Transverse colon (tissue), 4 donors: ENCODE measurements at regions not wholly inside any gene's neighbourhood (a gene's known extent, or its start where the extent isn't known, plus 50 kb on each side); places are given as distances from the start of the nearest gene placed in this dataset.
A peak's percentile ranks its signal among the peaks of the same experiment; 100 is the strongest.

ENCODE experiments used
- DNase-seq: peaks from one replicate; pipeline ENCODE4 v3.0.0-alpha.2; 2019
- H3K27ac ChIP-seq, 4 donors: fragments of 200-600 bp; sonication (generic); 2 replicates each; pipeline ENCODE4 v1.5.1; 2016 to 2018; ENCODE audit warnings: inconsistent platforms in 4 of 4
- H3K27me3 ChIP-seq: fragments of 200-600 bp; sonication (generic); 2 replicates; pipeline ENCODE4 v1.5.1; 2017; ENCODE audit warnings: inconsistent platforms
- H3K36me3 ChIP-seq, 4 donors: fragments of 200-600 bp; sonication (generic); 2 replicates each; pipeline ENCODE4 v1.5.1; 2017 to 2019; ENCODE audit warnings: inconsistent platforms in 4 of 4
- H3K4me1 ChIP-seq, 4 donors: fragments of 200-600 bp; sonication (generic); 2 replicates each; pipeline ENCODE4 v1.5.1; 2017 to 2020; ENCODE audit warnings: inconsistent platforms in 4 of 4
- H3K4me3 ChIP-seq, 4 donors: fragments of 200-600 bp; sonication (generic); 1 replicate in 1 of 4; 2 replicates in 3 of 4; pipeline versions ENCODE4 v1.5.1 to v1.6.1; 2017 to 2019; ENCODE audit warnings: inconsistent platforms in 4 of 4
- H3K9me3 ChIP-seq, 2 donors: fragments of 200-600 bp; sonication (generic); 2 replicates each; pipeline ENCODE4 v1.5.1; 2017 to 2019; ENCODE audit warnings: inconsistent platforms in 2 of 2
- EP300 ChIP-seq: sonication (generic); formaldehyde crosslinking; IDR thresholded peaks from one replicate; pipeline ENCODE4 v1.6.1; 2017; ENCODE audit warnings: antibody characterized with exemption, low read depth
- POLR2A ChIP-seq: fragments of 450-650 bp; IDR thresholded peaks from one replicate; pipeline ENCODE4 v1.6.1; 2016; ENCODE audit warnings: antibody characterized with exemption, mild to moderate bottlenecking, moderate library complexity
- POLR2AphosphoS5 ChIP-seq, 3 donors: sonication (generic); formaldehyde crosslinking; IDR thresholded peaks; one replicate each; pipeline ENCODE4 v1.6.1; 2016; ENCODE audit warnings: antibody characterized with exemption in 3 of 3
- WGBS, 2 donors: methylation state at CpG; one replicate each; pipeline ENCODE4 v1.1.5; 2018; ENCODE audit warnings: low coverage in 1 of 2; 5-methylcytosine and 5-hydroxymethylcytosine counted together
- in situ Hi-C, 4 donors: fragments of 200-750 bp; cut with MboI; loops; one replicate each; pipeline versions ENCODE4 v1.15.0 to v1.15.1; 2017; ENCODE audit warnings: low sequenced_read_pairs in 3 of 4, low pct_ligation_motif_present in 1 of 4, low pct_unique_long_range_greater_than_20kb in 1 of 4
- intact Hi-C: fragments of 100-400 bp; cut with DNase I; formaldehyde crosslinking; loops from one replicate; pipeline ENCODE4 v1.15.1; 2023; ENCODE audit warnings: low total_unique reads
- TF ChIP-seq, protein P1 (sequence below), 5 experiments: fragments of 200-600 bp in 3 of 5; fragments of 450-650 bp in 2 of 5; sonication (generic) in 3 of 5; IDR thresholded peaks; 1 replicate in 2 of 5; 2 replicates in 3 of 5; pipeline ENCODE4 v1.5.1; 2016 to 2017; ENCODE audit warnings: antibody characterized with exemption in 5 of 5, inconsistent platforms in 3 of 5, mild to moderate bottlenecking in 2 of 5, moderate library complexity in 1 of 5

DNA sequence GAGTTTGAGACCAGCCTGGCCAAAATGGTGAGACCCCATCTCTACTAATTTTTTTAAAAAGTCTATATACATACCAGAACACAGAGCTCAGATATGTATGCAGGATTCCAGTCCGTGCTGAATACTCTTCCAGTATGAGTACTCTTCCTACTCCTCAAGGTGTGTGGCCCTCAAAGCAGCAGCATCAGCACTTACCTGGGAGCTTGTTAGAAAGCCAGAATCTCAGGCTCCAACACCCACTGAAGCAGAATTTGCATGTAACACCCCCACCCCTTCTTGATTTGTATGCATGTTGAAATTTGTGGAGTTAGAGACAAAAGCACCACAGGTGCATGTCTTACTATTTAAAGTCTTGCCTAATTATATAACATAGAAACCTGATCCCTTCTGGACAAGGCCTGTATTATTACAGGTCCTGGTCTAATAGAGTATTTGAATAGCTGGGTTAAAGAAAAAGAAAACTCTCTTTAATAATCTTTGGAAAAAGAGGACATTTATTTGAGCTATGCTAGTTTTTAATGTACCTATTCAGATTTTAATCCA, 50.3 kb upstream of the NFE2L2 start:
- Histone ChIP-seq H3K27ac (peak overlapping the region in 3 of 4 donors; percentile 7 to 22 (median 20)), H3K36me3 (no peaks in the 10 kb centered on the region), H3K4me3 (no peak overlapping the region), H3K27me3 (no peaks in the 10 kb centered on the region), H3K9me3 (no peaks in the 10 kb centered on the region), H3K4me1 (no peaks in the 10 kb centered on the region)
- 94% methylated on average over 1 of the region's 1 CpG; no CpG with 5 or more reads in 1 of the 2 donors for WGBS, 2 donors
- DNase-seq = no peak
- in situ Hi-C loops = no loop called here
- TF ChIP-seq EP300 (no peak), POLR2A (no peak), POLR2AphosphoS5 (IDR thresholded peaks at IDR 0.05) (no peak)
- TF ChIP-seq, protein P1, sequence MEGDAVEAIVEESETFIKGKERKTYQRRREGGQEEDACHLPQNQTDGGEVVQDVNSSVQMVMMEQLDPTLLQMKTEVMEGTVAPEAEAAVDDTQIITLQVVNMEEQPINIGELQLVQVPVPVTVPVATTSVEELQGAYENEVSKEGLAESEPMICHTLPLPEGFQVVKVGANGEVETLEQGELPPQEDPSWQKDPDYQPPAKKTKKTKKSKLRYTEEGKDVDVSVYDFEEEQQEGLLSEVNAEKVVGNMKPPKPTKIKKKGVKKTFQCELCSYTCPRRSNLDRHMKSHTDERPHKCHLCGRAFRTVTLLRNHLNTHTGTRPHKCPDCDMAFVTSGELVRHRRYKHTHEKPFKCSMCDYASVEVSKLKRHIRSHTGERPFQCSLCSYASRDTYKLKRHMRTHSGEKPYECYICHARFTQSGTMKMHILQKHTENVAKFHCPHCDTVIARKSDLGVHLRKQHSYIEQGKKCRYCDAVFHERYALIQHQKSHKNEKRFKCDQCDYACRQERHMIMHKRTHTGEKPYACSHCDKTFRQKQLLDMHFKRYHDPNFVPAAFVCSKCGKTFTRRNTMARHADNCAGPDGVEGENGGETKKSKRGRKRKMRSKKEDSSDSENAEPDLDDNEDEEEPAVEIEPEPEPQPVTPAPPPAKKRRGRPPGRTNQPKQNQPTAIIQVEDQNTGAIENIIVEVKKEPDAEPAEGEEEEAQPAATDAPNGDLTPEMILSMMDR (IDR thresholded peaks at IDR 0.05) = no peak
- intact Hi-C loops = no loop called here

DNA sequence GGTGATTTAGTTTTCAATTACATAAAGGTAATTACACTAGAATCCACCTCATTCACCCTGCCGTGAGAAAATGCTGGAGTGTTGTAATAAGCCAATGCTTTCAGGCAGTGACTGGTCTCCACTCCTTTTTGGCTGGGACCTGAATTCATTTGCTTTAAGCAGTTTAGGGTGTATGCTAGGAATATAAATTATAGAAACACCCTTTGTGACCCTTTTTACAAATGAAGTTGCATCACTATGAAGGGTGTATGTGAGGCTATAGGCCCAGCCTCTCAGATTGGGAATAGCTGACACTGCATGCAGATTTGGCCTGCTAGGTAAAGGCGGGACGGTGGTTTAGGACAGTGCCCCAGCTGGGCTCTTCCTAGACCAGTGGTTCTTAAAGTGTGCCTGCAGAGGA, 50.8 kb upstream of the NFE2L2 start:
- in situ Hi-C loops = no loop called here
- TF ChIP-seq POLR2AphosphoS5 (IDR thresholded peaks at IDR 0.05) = no peak
- TF ChIP-seq EP300 = no peak
- no peak for TF ChIP-seq POLR2A
- TF ChIP-seq, protein P1 (IDR thresholded peaks at IDR 0.05) = no peak

DNA sequence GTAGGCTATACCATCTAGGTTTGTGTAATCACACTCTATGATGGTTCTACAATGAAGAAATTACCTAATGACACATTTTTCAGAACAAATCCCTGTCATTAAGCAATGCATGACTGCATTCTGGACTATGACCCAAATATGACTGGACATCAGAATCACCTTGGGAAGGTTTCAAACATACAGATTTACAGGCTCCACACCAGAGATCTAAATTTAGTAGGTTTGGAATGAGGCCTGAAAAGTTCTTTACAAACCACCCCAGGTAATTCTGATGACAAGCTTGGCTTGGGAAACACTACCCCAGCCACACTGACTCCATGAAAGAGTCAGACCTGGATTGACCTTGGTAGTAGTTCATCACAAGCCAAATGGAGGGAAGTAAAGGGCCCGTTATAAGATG, 52.2 kb upstream of the NFE2L2 start:
- Histone ChIP-seq H3K36me3 (no peaks in the 10 kb centered on the region), H3K27ac (no peak overlapping the region), H3K27me3 (no peaks in the 10 kb centered on the region), H3K4me1 (peaks cover 0 to 2% (median 0%) of the 10 kb centered on the region in 4 donors), H3K9me3 (no peaks in the 10 kb centered on the region), H3K4me3 (no peak overlapping the region)
- DNase-seq = no peak
- intact Hi-C loops (no loop called here), in situ Hi-C loops (no loop called here)
- WGBS, 2 donors = 97% methylated on average over 1 of the region's 1 CpG; no CpG with 5 or more reads in 1 of the 2 donors
- TF ChIP-seq, protein P1 (IDR thresholded peaks at IDR 0.05) = no peak
- TF ChIP-seq POLR2A (no peak), EP300 (no peak), POLR2AphosphoS5 (IDR thresholded peaks at IDR 0.05) (no peak)

More for the DNA sequence above, 50.8 kb upstream of the NFE2L2 start:
- Histone ChIP-seq H3K27me3 (no peaks in the 10 kb centered on the region), H3K27ac (no peak overlapping the region), H3K4me3 (no peak overlapping the region), H3K36me3 (no peaks in the 10 kb centered on the region), H3K4me1 (no peaks in the 10 kb centered on the region), H3K9me3 (no peaks in the 10 kb centered on the region)
- WGBS, 2 donors = 83 to 91% methylated on average over 1 to 3 of the region's 3 CpGs
- intact Hi-C loops = no loop called here
- no peak for DNase-seq

DNA sequence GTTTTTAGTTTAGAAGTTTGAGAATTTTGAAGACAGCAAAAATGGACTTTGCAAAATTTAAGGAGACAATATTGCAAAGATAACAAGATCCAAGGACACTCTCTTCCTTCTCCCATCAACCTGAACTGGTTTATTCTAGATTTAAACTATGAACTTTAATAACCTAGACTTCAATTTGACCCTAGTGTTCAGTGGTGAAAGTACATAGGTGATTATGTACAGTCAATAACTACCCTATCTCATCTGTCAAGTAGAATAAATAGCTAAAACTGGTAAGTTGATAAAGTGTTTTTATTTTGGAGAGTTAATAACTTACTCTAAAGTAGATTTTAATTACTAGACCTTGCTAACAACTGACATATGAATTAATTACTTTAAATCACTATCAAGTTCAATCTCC, 52.9 kb upstream of the NFE2L2 start:
- in situ Hi-C loops (no loop called here), intact Hi-C loops (no loop called here)
- Histone ChIP-seq H3K36me3 (no peaks in the 10 kb centered on the region), H3K27me3 (no peaks in the 10 kb centered on the region), H3K4me3 (no peak overlapping the region), H3K4me1 (peaks cover 0 to 5% (median 2%) of the 10 kb centered on the region in 4 donors), H3K27ac (no peak overlapping the region), H3K9me3 (no peaks in the 10 kb centered on the region)
- no peak for DNase-seq
- TF ChIP-seq POLR2AphosphoS5 (IDR thresholded peaks at IDR 0.05) = no peak
- TF ChIP-seq, protein P1 (IDR thresholded peaks at IDR 0.05) = no peak
- TF ChIP-seq POLR2A = no peak
- no peak for TF ChIP-seq EP300
